ENCODE measurements at regions not wholly inside any gene's neighbourhood (a gene's known extent, or its start where the extent isn't known, plus 50 kb on each side); places are given as distances from the start of the nearest gene placed in this dataset.

GRCh38 chr9:73474625-73475024 lies 323.0 kb downstream of the ANXA1 start:
- Histone ChIP-seq H3K79me2 (ENCODE audit: control insufficient read depth, insufficient read depth, low read length) (no peaks in the 10 kb centered on the region), H3K9me3 (ENCODE audit: control extremely low read depth in 1 of 3, control insufficient read depth in 2 of 3, insufficient read depth in 1 of 3, low read length in 2 of 3) (peaks cover 0 to 13% (median 0%) of the 10 kb centered on the region in 3 donors), H4K20me1 (ENCODE audit: control insufficient read depth, insufficient read depth, low read length, poor library complexity, severe bottlenecking) (no peaks in the 10 kb centered on the region), H3K36me3 (replicated peaks in 1 of 2; ENCODE audit: control extremely low read depth in 1 of 2, control insufficient read depth in 1 of 2, extremely low read depth in 1 of 2, insufficient read depth in 2 of 2, low read length in 1 of 2) (no peaks in the 10 kb centered on the region), H3K4me3 (ENCODE audit: control extremely low read depth in 1 of 5, extremely low read depth in 1 of 5, insufficient read depth in 1 of 5, low read depth in 2 of 5, low read length in 4 of 5) (no peak overlapping the region), H3K4me2 (replicated peaks; ENCODE audit: low read depth, low read length, poor library complexity, severe bottlenecking) (no peak overlapping the region), H3K27me3 (replicated peaks in 1 of 4; ENCODE audit: control extremely low read depth in 1 of 4, control insufficient read depth in 3 of 4, insufficient read depth in 4 of 4, low read length in 3 of 4) (no peaks in the 10 kb centered on the region), H3K9ac (ENCODE audit: low read length) (no peak overlapping the region), H2AFZ (ENCODE audit: insufficient read depth, low read depth, low read length, poor library complexity, severe bottlenecking) (no peak overlapping the region), H3K27ac (ENCODE audit: low read length in 2 of 2) (no peak overlapping the region), H3K4me1 (ENCODE audit: control insufficient read depth in 2 of 2, insufficient read depth in 2 of 2, low read length in 2 of 2) (no peaks in the 10 kb centered on the region)
- ChIA-PET POLR2A (no interaction called here), CTCF (no interaction called here)
- DNase-seq = no peak
- no peaks in the 10 kb centered on the region for H3K9me3 Mint-ChIP-seq (ENCODE audit: insufficient read depth)
- H3K4me1 Mint-ChIP-seq = no peaks in the 10 kb centered on the region
- H3K27me3 Mint-ChIP-seq = no peaks in the 10 kb centered on the region
- no peak for ATAC-seq (ENCODE audit: low read depth)
- H3K4me3 Mint-ChIP-seq = no peak overlapping the region
- H3K27ac Mint-ChIP-seq = no peak overlapping the region
- intact Hi-C loops (cut with micrococcal nuclease) = no loop called here
- TF ChIP-seq, protein P1, sequence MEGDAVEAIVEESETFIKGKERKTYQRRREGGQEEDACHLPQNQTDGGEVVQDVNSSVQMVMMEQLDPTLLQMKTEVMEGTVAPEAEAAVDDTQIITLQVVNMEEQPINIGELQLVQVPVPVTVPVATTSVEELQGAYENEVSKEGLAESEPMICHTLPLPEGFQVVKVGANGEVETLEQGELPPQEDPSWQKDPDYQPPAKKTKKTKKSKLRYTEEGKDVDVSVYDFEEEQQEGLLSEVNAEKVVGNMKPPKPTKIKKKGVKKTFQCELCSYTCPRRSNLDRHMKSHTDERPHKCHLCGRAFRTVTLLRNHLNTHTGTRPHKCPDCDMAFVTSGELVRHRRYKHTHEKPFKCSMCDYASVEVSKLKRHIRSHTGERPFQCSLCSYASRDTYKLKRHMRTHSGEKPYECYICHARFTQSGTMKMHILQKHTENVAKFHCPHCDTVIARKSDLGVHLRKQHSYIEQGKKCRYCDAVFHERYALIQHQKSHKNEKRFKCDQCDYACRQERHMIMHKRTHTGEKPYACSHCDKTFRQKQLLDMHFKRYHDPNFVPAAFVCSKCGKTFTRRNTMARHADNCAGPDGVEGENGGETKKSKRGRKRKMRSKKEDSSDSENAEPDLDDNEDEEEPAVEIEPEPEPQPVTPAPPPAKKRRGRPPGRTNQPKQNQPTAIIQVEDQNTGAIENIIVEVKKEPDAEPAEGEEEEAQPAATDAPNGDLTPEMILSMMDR (IDR thresholded peaks at IDR 0.05) = no peak
- no peak for TF ChIP-seq EZH2 (IDR thresholded peaks at IDR 0.05; ENCODE audit: borderline replicate concordance, insufficient read depth, low read depth, low read length, poor library complexity, severe bottlenecking)
- 94% methylated on average over 20 of the region's 20 CpGs for WGBS (ENCODE audit: insufficient coverage)

GRCh38 chr9:73494894-73495293 lies 343.2 kb downstream of the ANXA1 start:
- WGBS (ENCODE audit: insufficient coverage) = no CpG with 5 or more reads among the region's 5 CpGs
- H3K9me3 ChIP-seq (ENCODE audit: control extremely low read depth in 1 of 3, control insufficient read depth in 2 of 3, insufficient read depth in 1 of 3, low read length in 2 of 3) = peaks cover 0 to 4% (median 1%) of the 10 kb centered on the region in 3 donors
- H3K27me3 Mint-ChIP-seq = no peaks in the 10 kb centered on the region
- no peak overlapping the region for H3K27ac ChIP-seq (ENCODE audit: low read length in 2 of 2)
- POLR2A ChIA-PET = no interaction called here
- no peak overlapping the region for H2AFZ ChIP-seq (ENCODE audit: insufficient read depth, low read depth, low read length, poor library complexity, severe bottlenecking)
- no peak overlapping the region for H3K4me2 ChIP-seq (replicated peaks; ENCODE audit: low read depth, low read length, poor library complexity, severe bottlenecking)
- CTCF ChIA-PET = no interaction called here
- no peak overlapping the region for H3K9ac ChIP-seq (ENCODE audit: low read length)
- TF ChIP-seq, protein P1 (IDR thresholded peaks at IDR 0.05) = no peak
- no peaks in the 10 kb centered on the region for H3K4me1 Mint-ChIP-seq
- ATAC-seq (ENCODE audit: low read depth) = no peak
- H3K36me3 ChIP-seq (replicated peaks in 1 of 2; ENCODE audit: control extremely low read depth in 1 of 2, control insufficient read depth in 1 of 2, extremely low read depth in 1 of 2, insufficient read depth in 2 of 2, low read length in 1 of 2) = no peaks in the 10 kb centered on the region
- H3K9me3 Mint-ChIP-seq (ENCODE audit: insufficient read depth) = peaks cover 9% of the 10 kb centered on the region
- no peak overlapping the region for H3K4me3 Mint-ChIP-seq
- H4K20me1 ChIP-seq (ENCODE audit: control insufficient read depth, insufficient read depth, low read length, poor library complexity, severe bottlenecking) = no peaks in the 10 kb centered on the region
- intact Hi-C loops (cut with micrococcal nuclease) = no loop called here
- H3K4me3 ChIP-seq (ENCODE audit: control extremely low read depth in 1 of 5, extremely low read depth in 1 of 5, insufficient read depth in 1 of 5, low read depth in 2 of 5, low read length in 4 of 5) = no peak overlapping the region
- DNase-seq = no peak
- no peaks in the 10 kb centered on the region for H3K27me3 ChIP-seq (replicated peaks in 1 of 4; ENCODE audit: control extremely low read depth in 1 of 4, control insufficient read depth in 3 of 4, insufficient read depth in 4 of 4, low read length in 3 of 4)
- no peak overlapping the region for H3K27ac Mint-ChIP-seq
- H3K79me2 ChIP-seq (ENCODE audit: control insufficient read depth, insufficient read depth, low read length) = no peaks in the 10 kb centered on the region
- H3K4me1 ChIP-seq (ENCODE audit: control insufficient read depth in 2 of 2, insufficient read depth in 2 of 2, low read length in 2 of 2) = no peaks in the 10 kb centered on the region
